ENCODE measurements at regions not wholly inside any gene's neighbourhood (a gene's known extent, or its start where the extent isn't known, plus 50 kb on each side); places are given as distances from the start of the nearest gene placed in this dataset.

DNA sequence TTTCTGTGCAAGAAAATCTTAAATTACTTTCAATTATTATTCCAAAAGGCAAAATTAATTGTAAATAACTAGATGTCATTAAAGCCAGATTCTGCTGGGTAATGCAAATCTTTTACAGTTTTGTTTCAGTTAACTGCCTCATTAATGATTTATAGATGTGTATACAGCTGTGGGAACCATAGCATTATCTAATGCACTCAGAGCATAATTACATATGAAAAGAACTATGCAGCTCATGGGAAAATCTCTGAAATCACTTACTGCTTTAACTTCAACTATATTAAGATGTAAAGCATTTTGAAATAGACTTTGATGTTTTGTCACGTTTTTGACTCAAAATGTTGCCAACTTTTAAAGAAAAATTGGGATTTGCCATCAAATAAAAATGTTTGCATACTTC, 630.3 kb upstream of the KLHL4 start:
- H4K20me1 ChIP-seq (ENCODE audit: low read depth, low read length): no peaks in the 10 kb centered on the region
- H3F3A ChIP-seq (ENCODE audit: insufficient read depth): no peaks in the 10 kb centered on the region
- no peaks in the 10 kb centered on the region for H3K9me2 ChIP-seq (replicated peaks; ENCODE audit: insufficient read depth, low read length)
- H3K27me3 ChIP-seq (ENCODE audit: low read length): no peaks in the 10 kb centered on the region
- no peaks in the 10 kb centered on the region for H3K9me3 ChIP-seq (ENCODE audit: insufficient read depth, low read length)
- TF ChIP-seq, protein P1, sequence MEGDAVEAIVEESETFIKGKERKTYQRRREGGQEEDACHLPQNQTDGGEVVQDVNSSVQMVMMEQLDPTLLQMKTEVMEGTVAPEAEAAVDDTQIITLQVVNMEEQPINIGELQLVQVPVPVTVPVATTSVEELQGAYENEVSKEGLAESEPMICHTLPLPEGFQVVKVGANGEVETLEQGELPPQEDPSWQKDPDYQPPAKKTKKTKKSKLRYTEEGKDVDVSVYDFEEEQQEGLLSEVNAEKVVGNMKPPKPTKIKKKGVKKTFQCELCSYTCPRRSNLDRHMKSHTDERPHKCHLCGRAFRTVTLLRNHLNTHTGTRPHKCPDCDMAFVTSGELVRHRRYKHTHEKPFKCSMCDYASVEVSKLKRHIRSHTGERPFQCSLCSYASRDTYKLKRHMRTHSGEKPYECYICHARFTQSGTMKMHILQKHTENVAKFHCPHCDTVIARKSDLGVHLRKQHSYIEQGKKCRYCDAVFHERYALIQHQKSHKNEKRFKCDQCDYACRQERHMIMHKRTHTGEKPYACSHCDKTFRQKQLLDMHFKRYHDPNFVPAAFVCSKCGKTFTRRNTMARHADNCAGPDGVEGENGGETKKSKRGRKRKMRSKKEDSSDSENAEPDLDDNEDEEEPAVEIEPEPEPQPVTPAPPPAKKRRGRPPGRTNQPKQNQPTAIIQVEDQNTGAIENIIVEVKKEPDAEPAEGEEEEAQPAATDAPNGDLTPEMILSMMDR (IDR thresholded peaks at IDR 0.05; ENCODE audit: insufficient read depth, low read length, poor library complexity, severe bottlenecking): no peak
- no peak for TF ChIP-seq EZH2phosphoT487 (conservative IDR thresholded peaks at IDR 0.05; ENCODE audit: low read length)
- H3K4me2 ChIP-seq (ENCODE audit: low read depth, low read length, poor library complexity, severe bottlenecking): no peak overlapping the region
- H2AFZ ChIP-seq (ENCODE audit: low read depth, low read length, severe bottlenecking): no peak overlapping the region
- no peak overlapping the region for H3K27ac ChIP-seq (ENCODE audit: low read depth, low read length)
- H3K79me2 ChIP-seq (ENCODE audit: insufficient read depth, low read length): no peaks in the 10 kb centered on the region
- H3K4me3 ChIP-seq (ENCODE audit: insufficient read depth, low read length, poor library complexity, severe bottlenecking): no peak overlapping the region
- H3K36me3 ChIP-seq (ENCODE audit: low read length): no peaks in the 10 kb centered on the region
- no peak overlapping the region for H3K9ac ChIP-seq (ENCODE audit: low read length)

DNA sequence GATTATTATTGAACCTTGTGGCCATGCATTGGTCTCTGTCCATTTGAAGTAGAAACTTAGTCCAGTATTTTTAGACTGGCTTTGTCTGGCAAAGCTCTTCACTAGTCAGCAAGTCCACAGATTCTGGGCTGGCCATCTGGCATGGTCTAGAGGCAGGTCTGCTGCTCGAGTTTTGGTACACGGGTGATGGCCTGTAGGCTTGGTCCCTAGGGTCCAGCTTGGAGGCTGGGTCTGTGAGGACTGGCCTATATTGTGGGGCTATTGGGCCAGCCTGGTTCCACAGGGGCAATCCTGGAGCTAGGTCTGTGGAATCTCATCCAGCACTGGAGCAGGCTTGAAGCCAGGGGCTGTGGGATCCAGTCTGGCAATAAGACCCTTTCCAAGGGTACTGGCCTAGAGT, 607.6 kb upstream of the KLHL4 start:
- H3K9me2 ChIP-seq (replicated peaks; ENCODE audit: insufficient read depth, low read length): no peaks in the 10 kb centered on the region
- no peaks in the 10 kb centered on the region for H3K79me2 ChIP-seq (ENCODE audit: insufficient read depth, low read length)
- H3K4me2 ChIP-seq (ENCODE audit: low read depth, low read length, poor library complexity, severe bottlenecking): no peak overlapping the region
- TF ChIP-seq EZH2phosphoT487 (conservative IDR thresholded peaks at IDR 0.05; ENCODE audit: low read length): no peak
- TF ChIP-seq, protein P1 (IDR thresholded peaks at IDR 0.05; ENCODE audit: insufficient read depth, low read length, poor library complexity, severe bottlenecking): no peak
- no peaks in the 10 kb centered on the region for H3K27me3 ChIP-seq (ENCODE audit: low read length)
- no peak overlapping the region for H3K27ac ChIP-seq (ENCODE audit: low read depth, low read length)
- no peak overlapping the region for H3K9ac ChIP-seq (ENCODE audit: low read length)
- H3F3A ChIP-seq (ENCODE audit: insufficient read depth): no peaks in the 10 kb centered on the region
- no peaks in the 10 kb centered on the region for H3K9me3 ChIP-seq (ENCODE audit: insufficient read depth, low read length)
- no peak overlapping the region for H2AFZ ChIP-seq (ENCODE audit: low read depth, low read length, severe bottlenecking)
- no peaks in the 10 kb centered on the region for H4K20me1 ChIP-seq (ENCODE audit: low read depth, low read length)
- H3K4me3 ChIP-seq (ENCODE audit: insufficient read depth, low read length, poor library complexity, severe bottlenecking): no peak overlapping the region
- no peaks in the 10 kb centered on the region for H3K36me3 ChIP-seq (ENCODE audit: low read length)

DNA sequence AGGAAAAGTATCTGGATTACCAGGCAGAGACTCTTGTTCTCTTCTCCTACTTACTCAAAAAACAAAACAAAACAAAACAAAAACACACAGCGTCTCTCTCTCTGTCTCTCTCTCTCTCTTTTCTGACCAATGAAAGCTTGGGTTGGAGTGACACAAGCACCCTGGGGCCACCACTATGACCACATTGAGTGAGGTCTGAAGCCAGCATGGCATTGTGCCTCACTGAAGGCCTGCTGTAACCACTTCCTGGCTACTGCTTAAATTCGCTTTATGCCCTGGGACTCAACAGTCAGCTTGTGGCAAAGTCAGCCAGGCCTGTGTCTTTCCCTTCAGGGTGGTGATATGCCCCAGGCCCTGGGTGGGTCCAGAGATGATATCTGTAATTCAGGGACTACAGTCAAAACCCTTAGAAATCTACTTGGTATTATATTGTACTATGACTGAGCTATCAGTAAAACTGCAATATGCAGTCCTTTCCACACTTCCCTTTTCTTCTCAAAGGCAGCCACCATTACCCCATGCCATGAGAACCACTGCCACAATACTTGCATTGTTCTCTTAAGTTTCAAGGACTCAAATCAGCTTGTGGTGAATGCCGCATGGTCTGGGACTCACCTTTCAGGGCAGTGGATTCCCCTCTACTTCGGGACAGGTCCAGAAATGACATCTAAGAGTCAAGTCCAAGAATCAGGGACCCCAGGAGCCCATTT, 606.8 kb upstream of the KLHL4 start:
- no peaks in the 10 kb centered on the region for H4K20me1 ChIP-seq (ENCODE audit: low read depth, low read length)

More for the DNA sequence above, 606.8 kb upstream of the KLHL4 start:
- Histone ChIP-seq H2AFZ (ENCODE audit: low read depth, low read length, severe bottlenecking) (no peak overlapping the region), H3K9me2 (replicated peaks; ENCODE audit: insufficient read depth, low read length) (no peaks in the 10 kb centered on the region), H3K4me3 (ENCODE audit: insufficient read depth, low read length, poor library complexity, severe bottlenecking) (no peak overlapping the region), H3K27me3 (ENCODE audit: low read length) (no peaks in the 10 kb centered on the region), H3K9ac (ENCODE audit: low read length) (no peak overlapping the region), H3K4me2 (ENCODE audit: low read depth, low read length, poor library complexity, severe bottlenecking) (no peak overlapping the region), H3F3A (ENCODE audit: insufficient read depth) (no peaks in the 10 kb centered on the region), H3K9me3 (ENCODE audit: insufficient read depth, low read length) (no peaks in the 10 kb centered on the region), H3K36me3 (ENCODE audit: low read length) (no peaks in the 10 kb centered on the region), H3K79me2 (ENCODE audit: insufficient read depth, low read length) (no peaks in the 10 kb centered on the region), H3K27ac (ENCODE audit: low read depth, low read length) (no peak overlapping the region)
- TF ChIP-seq, protein P1 (IDR thresholded peaks at IDR 0.05; ENCODE audit: insufficient read depth, low read length, poor library complexity, severe bottlenecking): no peak
